SK-N-SH (cell line): ENCODE measurements at regions not wholly inside any gene's neighbourhood (a gene's known extent, or its start where the extent isn't known, plus 50 kb on each side); places are given as distances from the start of the nearest gene placed in this dataset.

Experiments used
- CTCF ChIA-PET: fragments of 300-600, 350-600 bp; formaldehyde crosslinking; extraction: SDS; loops from one replicate; lab custom pipeline; 2021; lab: Yijun Ruan, JAX
- POLR2A ChIA-PET: fragments of 350-600 bp; sonication (Branson Sonifier 250); formaldehyde crosslinking; extraction: SDS; loops from one replicate; lab custom pipeline; 2020; ENCODE audit warnings: antibody characterized with exemption, inconsistent platforms; lab: Yijun Ruan, JAX
- DNase-seq: peaks from one replicate; pipeline ENCODE4 v3.0.0; 2012
- H2AFZ ChIP-seq: fragments of 200-600 bp; sonication (generic); 2 replicates; pipeline ENCODE4 v1.8.1; 2016; ENCODE audit warnings: antibody characterized with exemption, mild to moderate bottlenecking, low read depth
- H3F3A ChIP-seq: fragments of 200-600 bp; sonication (generic); replicated peaks from 2 replicates; pipeline ENCODE3; 2016; ENCODE audit warnings: antibody characterized with exemption, mild to moderate bottlenecking; ENCODE audit not compliant: insufficient read depth
- H3K27ac ChIP-seq, 2 experiments: fragments of 200-500 bp in 1 of 2; fragments of 200-600 bp in 1 of 2; sonication (Bioruptor generic) in 1 of 2; sonication (generic), shearing (Covaris generic) in 1 of 2; 2 replicates each; pipeline versions ENCODE4 v1.5.1 to v1.6.1; 2014 to 2016; ENCODE audit warnings: low read depth in 2 of 2, inconsistent platforms in 1 of 2, low read length in 1 of 2, mild to moderate bottlenecking in 1 of 2, mixed read lengths in 1 of 2
- H3K27me3 ChIP-seq: fragments of 200-600 bp; sonication (generic), shearing (Covaris generic); 2 replicates; pipeline ENCODE4 v1.6.1; 2016; ENCODE audit warnings: mixed run types; ENCODE audit not compliant: insufficient read depth
- H3K36me3 ChIP-seq, 2 experiments: fragments of 200-500 bp in 1 of 2; fragments of 200-600 bp in 1 of 2; sonication (Bioruptor generic) in 1 of 2; sonication (generic) in 1 of 2; replicated peaks in 1 of 2; 2 replicates each; pipeline versions ENCODE3 to v1.5.1; 2014 to 2016; ENCODE audit warnings: low read length in 1 of 2, mild to moderate bottlenecking in 1 of 2; ENCODE audit not compliant: insufficient read depth in 2 of 2, control insufficient read depth in 1 of 2
- H3K4me1 ChIP-seq, 2 experiments: fragments of 200-500 bp in 1 of 2; fragments of 200-600 bp in 1 of 2; sonication (Bioruptor generic) in 1 of 2; sonication (generic), shearing (Covaris generic) in 1 of 2; 2 replicates each; pipeline versions ENCODE4 v1.5.1 to v1.6.1; 2014 to 2016; ENCODE audit warnings: low read depth in 1 of 2, low read length in 1 of 2, mixed run types in 1 of 2; ENCODE audit not compliant: insufficient read depth in 2 of 2, control insufficient read depth in 1 of 2
- H3K4me2 ChIP-seq: fragments of 200-600 bp; sonication (generic), shearing (Covaris generic); 2 replicates; pipeline ENCODE4 v1.6.1; 2017; ENCODE audit warnings: mixed run types
- H3K4me3 ChIP-seq, 2 experiments: fragments of 200-500 bp in 1 of 2; fragments of 200-600 bp in 1 of 2; sonication (Bioruptor generic) in 1 of 2; sonication (generic), shearing (Covaris generic) in 1 of 2; 2 replicates each; pipeline versions ENCODE4 v1.5.1 to v1.8.1; 2014 to 2016; ENCODE audit warnings: low read depth in 2 of 2, inconsistent platforms in 1 of 2, low read length in 1 of 2, mild to moderate bottlenecking in 1 of 2, mixed read lengths in 1 of 2, moderate library complexity in 1 of 2
- H3K79me2 ChIP-seq: fragments of 200-600 bp; sonication (generic); 2 replicates; pipeline ENCODE4 v1.8.1; 2017; ENCODE audit warnings: mild to moderate bottlenecking; ENCODE audit not compliant: insufficient read depth
- H3K9ac ChIP-seq: fragments of 200-600 bp; sonication (generic); 2 replicates; pipeline ENCODE4 v1.6.1; 2017; ENCODE audit warnings: mixed run types
- H3K9me2 ChIP-seq: fragments of 200-600 bp; sonication (generic); 2 replicates; pipeline ENCODE4 v1.6.1; 2017; ENCODE audit warnings: mixed run types
- H3K9me3 ChIP-seq: fragments of 200-600 bp; sonication (generic); 2 replicates; pipeline ENCODE4 v1.6.1; 2017; ENCODE audit warnings: mixed run types, mild to moderate bottlenecking, moderate library complexity
- H4K20me1 ChIP-seq: fragments of 200-600 bp; sonication (generic); 2 replicates; pipeline ENCODE4 v1.6.1; 2017; ENCODE audit warnings: mild to moderate bottlenecking, mixed run types; ENCODE audit not compliant: insufficient read depth
- CHD2 ChIP-seq: fragments of 150-350 bp; IDR thresholded peaks from 2 replicates; pipeline ENCODE4 v1.6.1; 2018; ENCODE audit warnings: low read length; ENCODE audit not compliant: partially characterized antibody
- CTCF ChIP-seq: fragments of 200-600 bp; sonication (generic); IDR thresholded peaks from 2 replicates; pipeline ENCODE4 v1.6.1; 2017; ENCODE audit warnings: antibody characterized with exemption, mild to moderate bottlenecking, moderate library complexity
- ELF1 ChIP-seq: IDR thresholded peaks from 2 replicates; pipeline ENCODE4 v1.4.0; 2012
- EP300 ChIP-seq, 2 experiments: IDR thresholded peaks; 2 replicates each; pipeline versions ENCODE4 v1.4.0 to v1.6.1; 2012; ENCODE audit warnings: borderline replicate concordance in 1 of 2, low read depth in 1 of 2, low read length in 1 of 2
- EZH2phosphoT487 ChIP-seq: fragments of 200-600 bp; sonication (generic); IDR thresholded peaks from 2 replicates; pipeline ENCODE4 v1.6.1; 2017; ENCODE audit warnings: low read depth, mixed run types, mild to moderate bottlenecking, antibody characterized with exemption, moderate library complexity, borderline replicate concordance
- FOXM1 ChIP-seq: IDR thresholded peaks from 2 replicates; pipeline ENCODE4 v1.4.0; 2012; ENCODE audit warnings: low read depth, mild to moderate bottlenecking
- NRF1 ChIP-seq: IDR thresholded peaks from 2 replicates; pipeline ENCODE4 v1.6.1; 2012; ENCODE audit warnings: low read depth, mild to moderate bottlenecking, low read length
- POLR2AphosphoS5 ChIP-seq: IDR thresholded peaks from 2 replicates; pipeline ENCODE4 v1.6.1; 2012; ENCODE audit warnings: low read depth, low read length
- SIN3A ChIP-seq: IDR thresholded peaks from 2 replicates; pipeline ENCODE4 v1.6.1; 2012; ENCODE audit warnings: low read depth, mild to moderate bottlenecking, low read length, moderate library complexity, borderline replicate concordance
- TCF12 ChIP-seq: IDR thresholded peaks from 2 replicates; pipeline ENCODE4 v1.4.0; 2012
- TEAD4 ChIP-seq: IDR thresholded peaks from 2 replicates; pipeline ENCODE4 v1.4.0; 2012; ENCODE audit warnings: mild to moderate bottlenecking, borderline replicate concordance; ENCODE audit not compliant: insufficient read depth
- USF1 ChIP-seq: IDR thresholded peaks from 2 replicates; pipeline ENCODE4 v1.4.0; 2012; ENCODE audit warnings: low read depth, borderline replicate concordance
- USF2 ChIP-seq: fragments of 150-350 bp; IDR thresholded peaks from 2 replicates; pipeline ENCODE4 v1.6.1; 2017; ENCODE audit warnings: antibody characterized with exemption, low read length, low read depth, borderline replicate concordance
- YY1 ChIP-seq: IDR thresholded peaks from 2 replicates; pipeline ENCODE4 v1.4.0; 2012; ENCODE audit warnings: low read depth, mild to moderate bottlenecking
- WGBS: methylation state at CpG from one replicate; pipeline ENCODE4 v1.1.6; 2017; ENCODE audit warnings: low lambda C conversion rate; 5-methylcytosine and 5-hydroxymethylcytosine counted together

GRCh38 chr15:72965671-72966070 lies 86.6 kb upstream of the NEO1 start:
- H3K4me2 ChIP-seq = no peak overlapping the region
- TF ChIP-seq TEAD4 (no peak), FOXM1 (no peak), YY1 (no peak), NRF1 (no peak), CHD2 (no peak), EP300 (IDR thresholded peaks at IDR 0.05; ENCODE audit: borderline replicate concordance in 1 of 2, low read depth in 1 of 2, low read length in 1 of 2) (no peak), ELF1 (no peak), CTCF (no peak)
- TF ChIP-seq, all 33 proteins: peak for 0
- Histone ChIP-seq H3K36me3 (no peaks in the 10 kb centered on the region), H3K79me2 (no peaks in the 10 kb centered on the region), H4K20me1 (no peaks in the 10 kb centered on the region), H3K4me1 (no peaks in the 10 kb centered on the region; a peak in 1 of 4 replicates), H3K4me3 (no peak overlapping the region), H3K27ac (no peak overlapping the region), H3K9me3 (no peaks in the 10 kb centered on the region), H3K27me3 (no peaks in the 10 kb centered on the region), H3K9me2 (no peaks in the 10 kb centered on the region), H2AFZ (no peak overlapping the region), H3F3A (no peaks in the 10 kb centered on the region), H3K9ac (no peak overlapping the region)
- POLR2A ChIA-PET = no interaction called here
- WGBS = 69% methylated on average over 3 of the region's 3 CpGs
- no peak for DNase-seq
- CTCF ChIA-PET = no interaction called here

- no peaks in the 10 kb centered on the region for H3F3A ChIP-seq
- no peaks in the 10 kb centered on the region for H3K27me3 ChIP-seq
- H3K4me3 ChIP-seq = no peak overlapping the region
- POLR2A ChIA-PET = no interaction called here
- no peak overlapping the region for H3K27ac ChIP-seq
- H4K20me1 ChIP-seq = no peaks in the 10 kb centered on the region
- H3K36me3 ChIP-seq = no peaks in the 10 kb centered on the region
- CTCF ChIA-PET = interaction anchor here (1.0 kb wide), 1 partner anchor 242 kb away, joined by 3 read pairs; no protein-coding TSS in a partner anchor
- H3K9me3 ChIP-seq = no peaks in the 10 kb centered on the region
- H2AFZ ChIP-seq = no peak overlapping the region
- no peak for TF ChIP-seq TCF12
- no peak for TF ChIP-seq YY1
- no peak for TF ChIP-seq POLR2AphosphoS5
- no peak for TF ChIP-seq CHD2
- TF ChIP-seq SIN3A = no peak
- TF ChIP-seq USF2 = no peak
- no peak for TF ChIP-seq USF1
- TF ChIP-seq EZH2phosphoT487 = no peak
- 5% methylated on average over 1 of the region's 1 CpG for WGBS
- no peaks in the 10 kb centered on the region for H3K79me2 ChIP-seq
- no peaks in the 10 kb centered on the region for H3K9me2 ChIP-seq
- no peak for DNase-seq
- no peaks in the 10 kb centered on the region; a peak in 1 of 4 replicates for H3K4me1 ChIP-seq
- no peak overlapping the region for H3K4me2 ChIP-seq
- H3K9ac ChIP-seq = no peak overlapping the region
Measured at GRCh38 chr15:72964542-72964941, 87.7 kb upstream of the NEO1 start.
